ENCODE measurements at regions not wholly inside any gene's neighbourhood (a gene's known extent, or its start where the extent isn't known, plus 50 kb on each side); places are given as distances from the start of the nearest gene placed in this dataset.
A peak's percentile ranks its signal among the peaks of the same experiment; 100 is the strongest.

DNA sequence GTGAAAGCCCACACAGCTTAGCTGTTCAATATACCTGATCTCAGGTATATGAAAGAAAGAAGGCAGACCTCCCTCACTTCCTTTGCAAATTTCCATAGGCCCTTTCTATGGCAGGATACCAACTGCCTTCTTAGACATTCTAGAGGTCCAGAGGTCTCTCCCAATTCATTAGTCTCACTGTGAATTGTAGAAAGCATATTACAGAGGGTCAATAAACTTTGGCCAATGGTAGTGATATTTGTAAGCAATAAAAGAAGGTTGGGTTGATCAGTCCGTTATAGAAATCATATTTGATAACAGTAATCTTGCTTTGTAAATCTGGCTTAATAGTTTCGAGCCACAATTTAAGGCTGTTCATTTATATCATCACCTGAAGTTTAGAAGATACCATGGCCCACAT lies 50.7 kb upstream of the ATP8B1 start:
- 50 to 62% methylated on average over 2 of the region's 2 CpGs for WGBS, 2 donors (ENCODE audit: low coverage in 1 of 2)
- H3K4me1 ChIP-seq, result peaks cover 0 to 14% (median 7%) of the 10 kb centered on the region in 4 donors
- no peaks in the 10 kb centered on the region for H3K36me3 ChIP-seq
- peak overlapping the region in 1 of 4 donors; percentile 40 for H3K27ac ChIP-seq
- in situ Hi-C loops (cut with MboI; ENCODE audit: low pct_ligation_motif_present in 1 of 4, low pct_unique_long_range_greater_than_20kb in 1 of 4, low sequenced_read_pairs in 3 of 4), result loop anchor here in 1 of 4 donors (25.0 kb wide), 1 partner anchor 167 kb away; no protein-coding TSS in a partner anchor
- H3K27me3 ChIP-seq, result no peaks in the 10 kb centered on the region
- no peak for TF ChIP-seq POLR2A (IDR thresholded peaks at IDR 0.05)
- no peak for TF ChIP-seq CTCF (IDR thresholded peaks at IDR 0.05)
- no peak for TF ChIP-seq POLR2AphosphoS5 (IDR thresholded peaks at IDR 0.05)
- no peak for TF ChIP-seq EP300 (IDR thresholded peaks at IDR 0.05; ENCODE audit: low read depth)
- no peak overlapping the region for H3K4me3 ChIP-seq
- no peak for DNase-seq
- no peaks in the 10 kb centered on the region for H3K9me3 ChIP-seq
- intact Hi-C loops (cut with DNase I; ENCODE audit: low total_unique reads), result no loop called here

- Histone ChIP-seq H3K4me1 (peaks cover 0 to 14% (median 7%) of the 10 kb centered on the region in 4 donors), H3K27ac (no peak overlapping the region), H3K4me3 (no peak overlapping the region), H3K27me3 (no peaks in the 10 kb centered on the region), H3K36me3 (no peaks in the 10 kb centered on the region), H3K9me3 (no peaks in the 10 kb centered on the region)
- intact Hi-C loops (cut with DNase I; ENCODE audit: low total_unique reads), result no loop called here
- in situ Hi-C loops (cut with MboI; ENCODE audit: low pct_ligation_motif_present in 1 of 4, low pct_unique_long_range_greater_than_20kb in 1 of 4, low sequenced_read_pairs in 3 of 4), result loop anchor here in 1 of 4 donors (25.0 kb wide), 1 partner anchor 166 kb away; no protein-coding TSS in a partner anchor
- no peak for DNase-seq
- TF ChIP-seq EP300 (IDR thresholded peaks at IDR 0.05; ENCODE audit: low read depth) (no peak), POLR2AphosphoS5 (IDR thresholded peaks at IDR 0.05) (no peak), CTCF (IDR thresholded peaks at IDR 0.05) (no peak), POLR2A (IDR thresholded peaks at IDR 0.05) (no peak)
- WGBS, 2 donors (ENCODE audit: low coverage in 1 of 2), result 58 to 63% methylated on average over 3 of the region's 3 CpGs
Measured at GRCh38 chr18:57853133-57853532, 50.0 kb upstream of the ATP8B1 start.

Data from transverse colon (tissue), 4 donors.